Hepatocyte (in vitro differentiated cells): ENCODE measurements at regions not wholly inside any gene's neighbourhood (a gene's known extent, or its start where the extent isn't known, plus 50 kb on each side); places are given as distances from the start of the nearest gene placed in this dataset.
A peak's percentile ranks its signal among the peaks of the same experiment; 100 is the strongest.

Experiments
- DNase-seq: peaks from one replicate; pipeline ENCODE4 v3.0.0-alpha.2; 2016; ENCODE audit warnings: low spot score
- H2AFZ ChIP-seq: fragments of 200-600 bp; sonication (generic); 2 replicates; pipeline ENCODE4 v1.6.0; 2016; ENCODE audit warnings: antibody characterized with exemption, mild to moderate bottlenecking
- H3K27ac ChIP-seq: fragments of 200-600 bp; sonication (generic); 2 replicates; pipeline ENCODE4 v1.5.1; 2016; ENCODE audit warnings: mild to moderate bottlenecking
- H3K27me3 ChIP-seq: fragments of 200-600 bp; sonication (generic); 2 replicates; pipeline ENCODE4 v1.6.1; 2016
- H3K36me3 ChIP-seq: fragments of 200-600 bp; sonication (generic); replicated peaks from 2 replicates; pipeline ENCODE4 v1.5.1; 2016; ENCODE audit warnings: low read depth; ENCODE audit not compliant: insufficient read depth
- H3K4me1 ChIP-seq: fragments of 200-600 bp; sonication (generic); 2 replicates; pipeline ENCODE4 v1.5.1; 2016; ENCODE audit warnings: mild to moderate bottlenecking, moderate library complexity; ENCODE audit not compliant: insufficient read depth
- H3K4me2 ChIP-seq: fragments of 200-600 bp; sonication (generic); 2 replicates; pipeline ENCODE4 v1.6.0; 2016
- H3K4me3 ChIP-seq: fragments of 200-600 bp; sonication (generic); 2 replicates; pipeline ENCODE4 v1.5.1; 2016; ENCODE audit warnings: mild to moderate bottlenecking
- H3K79me2 ChIP-seq: fragments of 200-600 bp; sonication (generic); 2 replicates; pipeline ENCODE4 v1.6.0; 2017; ENCODE audit warnings: mild to moderate bottlenecking
- H3K9me2 ChIP-seq: fragments of 200-600 bp; sonication (generic); replicated peaks from 2 replicates; pipeline ENCODE4 v1.6.0; 2017; ENCODE audit warnings: mild to moderate bottlenecking; ENCODE audit not compliant: insufficient read depth
- H3K9me3 ChIP-seq: fragments of 200-600 bp; sonication (generic); 2 replicates; pipeline ENCODE4 v1.5.1; 2016; ENCODE audit warnings: low read depth, mild to moderate bottlenecking
- H4K20me1 ChIP-seq: fragments of 200-600 bp; sonication (generic); 2 replicates; pipeline ENCODE4 v1.6.0; 2016; ENCODE audit warnings: mild to moderate bottlenecking; ENCODE audit not compliant: insufficient read depth, poor library complexity, severe bottlenecking
- EZH2 ChIP-seq: fragments of 200-600 bp; sonication (generic); IDR thresholded peaks from 2 replicates; pipeline ENCODE4 v1.6.1; 2016; ENCODE audit warnings: antibody characterized with exemption, mild to moderate bottlenecking, borderline replicate concordance
- EZH2phosphoT487 ChIP-seq: fragments of 200-600 bp; sonication (generic); IDR thresholded peaks from one replicate; pipeline ENCODE4 v1.6.1; 2018; ENCODE audit warnings: antibody characterized with exemption, mild to moderate bottlenecking, low read depth, moderate library complexity; ENCODE audit not compliant: unreplicated experiment, severe bottlenecking
- WGBS: methylation state at CpG from one replicate; pipeline ENCODE4 v1.1.6; 2016; ENCODE audit warnings: low lambda C conversion rate; ENCODE audit errors: missing lambda C conversion rate; 5-methylcytosine and 5-hydroxymethylcytosine counted together
- TF ChIP-seq, protein P1 (sequence below): fragments of 200-600 bp; sonication (generic); IDR thresholded peaks from 2 replicates; pipeline ENCODE4 v1.5.1; 2016; ENCODE audit warnings: antibody characterized with exemption, mild to moderate bottlenecking; ENCODE audit not compliant: poor library complexity

DNA sequence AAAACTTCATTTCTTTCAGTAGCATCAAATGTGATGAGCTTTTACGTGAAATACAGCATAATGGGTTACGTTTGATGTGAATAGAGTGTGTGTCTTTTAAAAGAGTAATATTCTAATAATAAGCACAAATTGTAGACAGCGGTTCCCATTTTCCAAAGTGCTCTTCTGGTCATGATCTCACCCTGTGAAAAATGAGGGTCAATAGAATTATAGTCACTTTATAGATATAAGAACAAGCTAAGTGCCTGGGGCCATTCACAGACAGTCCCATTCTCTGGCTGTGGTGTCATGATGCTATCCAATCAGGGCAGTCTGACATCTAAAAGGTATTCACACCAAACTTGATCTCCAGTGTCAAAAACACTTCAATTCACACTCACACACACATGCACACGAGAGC lies 830.8 kb upstream of the AUTS2 start:
- Histone ChIP-seq H4K20me1 (no peaks in the 10 kb centered on the region), H3K9me2 (no peaks in the 10 kb centered on the region), H3K27ac (no peak overlapping the region), H3K9me3 (no peaks in the 10 kb centered on the region), H3K4me1 (no peaks in the 10 kb centered on the region), H3K4me2 (no peak overlapping the region), H3K36me3 (no peaks in the 10 kb centered on the region), H3K27me3 (no peaks in the 10 kb centered on the region), H2AFZ (no peak overlapping the region), H3K79me2 (no peaks in the 10 kb centered on the region), H3K4me3 (no peak overlapping the region)
- TF ChIP-seq, protein P1, sequence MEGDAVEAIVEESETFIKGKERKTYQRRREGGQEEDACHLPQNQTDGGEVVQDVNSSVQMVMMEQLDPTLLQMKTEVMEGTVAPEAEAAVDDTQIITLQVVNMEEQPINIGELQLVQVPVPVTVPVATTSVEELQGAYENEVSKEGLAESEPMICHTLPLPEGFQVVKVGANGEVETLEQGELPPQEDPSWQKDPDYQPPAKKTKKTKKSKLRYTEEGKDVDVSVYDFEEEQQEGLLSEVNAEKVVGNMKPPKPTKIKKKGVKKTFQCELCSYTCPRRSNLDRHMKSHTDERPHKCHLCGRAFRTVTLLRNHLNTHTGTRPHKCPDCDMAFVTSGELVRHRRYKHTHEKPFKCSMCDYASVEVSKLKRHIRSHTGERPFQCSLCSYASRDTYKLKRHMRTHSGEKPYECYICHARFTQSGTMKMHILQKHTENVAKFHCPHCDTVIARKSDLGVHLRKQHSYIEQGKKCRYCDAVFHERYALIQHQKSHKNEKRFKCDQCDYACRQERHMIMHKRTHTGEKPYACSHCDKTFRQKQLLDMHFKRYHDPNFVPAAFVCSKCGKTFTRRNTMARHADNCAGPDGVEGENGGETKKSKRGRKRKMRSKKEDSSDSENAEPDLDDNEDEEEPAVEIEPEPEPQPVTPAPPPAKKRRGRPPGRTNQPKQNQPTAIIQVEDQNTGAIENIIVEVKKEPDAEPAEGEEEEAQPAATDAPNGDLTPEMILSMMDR: no peak
- TF ChIP-seq EZH2phosphoT487: no peak
- WGBS: 74% methylated on average over 4 of the region's 4 CpGs
- no peak for DNase-seq

DNA sequence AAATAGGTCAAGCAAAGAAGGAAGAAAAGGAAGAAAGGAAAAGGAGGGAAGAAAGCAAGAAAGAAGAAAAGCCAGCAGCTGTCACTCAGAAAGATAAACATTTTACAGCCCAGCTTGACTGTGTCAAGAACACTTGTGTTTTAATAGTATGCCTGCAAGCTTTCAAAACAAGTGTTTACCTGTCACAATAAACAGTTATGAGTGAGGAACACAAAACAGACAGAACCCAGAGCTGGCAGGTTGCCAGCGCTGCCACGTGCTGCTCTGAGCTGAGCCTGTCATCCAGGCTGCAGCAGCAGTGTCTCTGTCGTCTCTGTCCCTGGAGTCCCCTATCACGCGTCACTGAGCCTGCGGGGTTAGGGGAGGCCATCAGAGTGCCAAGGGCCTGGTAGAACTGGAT lies 827.6 kb upstream of the AUTS2 start:
- no peak overlapping the region for H3K4me2 ChIP-seq
- H3K9me3 ChIP-seq: no peaks in the 10 kb centered on the region
- H3K9me2 ChIP-seq: no peaks in the 10 kb centered on the region
- no peak overlapping the region for H3K4me3 ChIP-seq
- no peaks in the 10 kb centered on the region for H3K79me2 ChIP-seq
- WGBS: 48% methylated on average over 6 of the region's 6 CpGs
- H2AFZ ChIP-seq: no peak overlapping the region
- H3K27me3 ChIP-seq: no peaks in the 10 kb centered on the region
- peak; percentile 60 for DNase-seq
- no peak overlapping the region for H3K27ac ChIP-seq
- H4K20me1 ChIP-seq: no peaks in the 10 kb centered on the region
- no peaks in the 10 kb centered on the region for H3K36me3 ChIP-seq
- no peak for TF ChIP-seq EZH2phosphoT487
- TF ChIP-seq, protein P1: no peak
- TF ChIP-seq EZH2: no peak
- no peaks in the 10 kb centered on the region for H3K4me1 ChIP-seq

DNA sequence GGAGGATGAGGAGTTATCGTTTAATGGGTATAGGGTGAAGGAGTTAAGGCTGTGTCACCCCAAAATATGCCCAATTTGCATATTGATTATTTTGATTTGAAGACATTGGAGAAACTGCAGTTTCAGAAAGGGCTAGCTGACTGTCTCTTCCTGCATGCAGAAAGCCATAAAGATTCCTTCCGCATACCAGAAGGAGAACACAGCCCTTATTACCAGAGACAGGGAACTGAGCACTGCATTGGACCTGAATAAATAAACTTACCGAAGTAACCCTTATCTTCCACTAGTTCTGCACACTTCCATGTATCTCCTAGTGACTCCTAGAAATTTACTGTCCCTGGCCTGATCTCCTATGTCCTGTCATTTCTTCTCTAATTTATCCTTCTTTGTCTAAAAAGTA lies 821.9 kb upstream of the AUTS2 start:
- Histone ChIP-seq H3K36me3 (no peaks in the 10 kb centered on the region), H3K9me2 (no peaks in the 10 kb centered on the region), H3K9me3 (no peaks in the 10 kb centered on the region), H3K4me1 (no peaks in the 10 kb centered on the region), H3K4me3 (no peak overlapping the region), H3K27me3 (no peaks in the 10 kb centered on the region), H3K79me2 (no peaks in the 10 kb centered on the region), H4K20me1 (no peaks in the 10 kb centered on the region), H3K4me2 (no peak overlapping the region), H3K27ac (no peak overlapping the region), H2AFZ (no peak overlapping the region)
- TF ChIP-seq, protein P1: no peak
- no peak for TF ChIP-seq EZH2
- no peak for TF ChIP-seq EZH2phosphoT487
- peak; percentile 29 for DNase-seq
- WGBS: 33% methylated on average over 3 of the region's 3 CpGs

DNA sequence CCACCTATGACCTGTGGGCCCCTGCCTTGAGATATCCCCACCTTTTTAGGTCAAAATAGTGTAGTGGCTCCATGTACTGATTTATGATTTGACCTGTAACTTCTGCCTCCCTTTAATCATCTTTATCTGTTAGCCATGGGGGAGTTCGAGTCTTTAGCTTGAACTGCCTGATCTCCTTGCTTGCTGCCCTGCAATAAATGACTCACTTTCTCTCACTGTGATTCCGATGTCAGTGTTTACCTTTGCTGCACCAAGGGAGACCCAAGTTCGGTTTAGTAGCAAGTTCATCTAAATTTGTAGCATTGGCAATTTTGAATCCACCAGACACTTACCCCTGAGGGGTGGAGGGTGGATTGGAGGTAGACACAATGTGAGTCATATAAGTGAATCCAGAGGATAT lies 814.6 kb upstream of the AUTS2 start:
- DNase-seq: peak; percentile 24
- Histone ChIP-seq H3K4me2 (no peak overlapping the region), H3K27me3 (peaks cover 8% of the 10 kb centered on the region)

More for the DNA sequence above, 814.6 kb upstream of the AUTS2 start:
- WGBS: 23% methylated on average over 3 of the region's 3 CpGs
- Histone ChIP-seq H3K4me1 (no peaks in the 10 kb centered on the region), H3K4me3 (no peak overlapping the region), H3K27ac (no peak overlapping the region), H2AFZ (no peak overlapping the region), H3K9me2 (no peaks in the 10 kb centered on the region), H4K20me1 (no peaks in the 10 kb centered on the region), H3K36me3 (no peaks in the 10 kb centered on the region), H3K9me3 (no peaks in the 10 kb centered on the region), H3K79me2 (no peaks in the 10 kb centered on the region)
- no peak for TF ChIP-seq EZH2
- TF ChIP-seq, protein P1: no peak
- no peak for TF ChIP-seq EZH2phosphoT487
